ENCODE measurements at regions not wholly inside any gene's neighbourhood (a gene's known extent, or its start where the extent isn't known, plus 50 kb on each side); places are given as distances from the start of the nearest gene placed in this dataset. TPM values are rescaled to one million over a fixed set of nuclear protein-coding genes. Genes with fewer than 3 reads are reported as not detected.
"Not testable (repeated sequence)": the region's sequence is repeated elsewhere in the genome, so short reads cannot be mapped to it uniquely, and the experiment has no call there.

DNA sequence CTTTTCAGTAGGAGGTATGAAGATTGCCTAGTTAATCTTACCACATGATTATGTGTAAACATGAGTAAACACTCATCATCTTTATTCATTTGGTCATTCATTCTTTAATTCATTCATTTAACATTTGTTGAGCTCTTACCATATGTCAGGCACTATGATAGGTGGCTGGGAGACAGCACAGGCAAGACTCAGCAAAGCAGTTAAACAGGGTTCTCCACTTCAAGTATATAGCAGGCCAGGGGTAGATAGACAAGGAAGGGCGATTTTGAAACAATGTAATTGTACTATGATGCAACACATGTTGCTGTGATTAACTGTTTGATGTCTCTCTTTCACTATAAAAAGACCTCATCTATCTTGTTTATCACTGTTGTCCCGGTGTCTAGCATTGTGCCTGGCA is 84.3 kb upstream of the GPR101 start:
- DNase-seq (no peak), ATAC-seq (no peak)
- H3K4me1 ChIP-seq, result no peaks in the 10 kb centered on the region
- H3K4me3 ChIP-seq, result no peak overlapping the region
- H3K27ac ChIP-seq, result no peak overlapping the region
- no peaks in the 10 kb centered on the region for H3K36me3 ChIP-seq (replicated peaks in 1 of 2; ENCODE audit: insufficient read depth in 1 of 2, low read depth in 2 of 2)
- no peaks in the 10 kb centered on the region for H3K9me3 ChIP-seq
- 31 to 50% methylated on average over 2 of the region's 2 CpGs for WGBS, 2 donors
- TF ChIP-seq POLR2A (IDR thresholded peaks at IDR 0.05), result no peak
- TF ChIP-seq, protein P1, sequence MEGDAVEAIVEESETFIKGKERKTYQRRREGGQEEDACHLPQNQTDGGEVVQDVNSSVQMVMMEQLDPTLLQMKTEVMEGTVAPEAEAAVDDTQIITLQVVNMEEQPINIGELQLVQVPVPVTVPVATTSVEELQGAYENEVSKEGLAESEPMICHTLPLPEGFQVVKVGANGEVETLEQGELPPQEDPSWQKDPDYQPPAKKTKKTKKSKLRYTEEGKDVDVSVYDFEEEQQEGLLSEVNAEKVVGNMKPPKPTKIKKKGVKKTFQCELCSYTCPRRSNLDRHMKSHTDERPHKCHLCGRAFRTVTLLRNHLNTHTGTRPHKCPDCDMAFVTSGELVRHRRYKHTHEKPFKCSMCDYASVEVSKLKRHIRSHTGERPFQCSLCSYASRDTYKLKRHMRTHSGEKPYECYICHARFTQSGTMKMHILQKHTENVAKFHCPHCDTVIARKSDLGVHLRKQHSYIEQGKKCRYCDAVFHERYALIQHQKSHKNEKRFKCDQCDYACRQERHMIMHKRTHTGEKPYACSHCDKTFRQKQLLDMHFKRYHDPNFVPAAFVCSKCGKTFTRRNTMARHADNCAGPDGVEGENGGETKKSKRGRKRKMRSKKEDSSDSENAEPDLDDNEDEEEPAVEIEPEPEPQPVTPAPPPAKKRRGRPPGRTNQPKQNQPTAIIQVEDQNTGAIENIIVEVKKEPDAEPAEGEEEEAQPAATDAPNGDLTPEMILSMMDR (IDR thresholded peaks at IDR 0.05), result no peak
- intact Hi-C loops (cut with DNase I), result no loop called here
- no peaks in the 10 kb centered on the region for H3K27me3 ChIP-seq

DNA sequence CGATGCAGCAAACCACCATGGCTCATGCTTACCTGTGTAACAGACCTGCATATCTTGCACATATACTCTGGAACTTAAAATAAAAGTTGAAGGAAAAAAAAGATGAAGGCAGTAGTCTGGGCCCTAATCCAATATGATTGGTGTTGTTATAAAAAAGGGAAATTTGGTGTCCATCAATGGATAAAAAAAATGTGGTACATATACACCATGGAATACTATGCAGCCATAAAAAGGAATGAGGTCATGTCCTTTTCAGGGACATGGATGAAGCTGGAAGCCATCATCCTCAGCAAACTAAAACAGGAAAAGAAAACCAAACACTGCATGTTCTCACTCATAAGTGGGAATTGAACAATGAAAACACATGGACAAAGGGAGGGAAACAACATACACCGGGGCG is 74.1 kb upstream of the GPR101 start:
- H3K4me3 ChIP-seq; intact Hi-C loops (cut with DNase I); H3K4me1 ChIP-seq; H3K27ac ChIP-seq; H3K27me3 ChIP-seq; H3K9me3 ChIP-seq; H3K36me3 ChIP-seq (replicated peaks in 1 of 2; ENCODE audit: insufficient read depth in 1 of 2, low read depth in 2 of 2); DNase-seq; ATAC-seq: not testable (repeated sequence)
- WGBS, 2 donors, result 86 to 98% methylated on average over 3 of the region's 3 CpGs

DNA sequence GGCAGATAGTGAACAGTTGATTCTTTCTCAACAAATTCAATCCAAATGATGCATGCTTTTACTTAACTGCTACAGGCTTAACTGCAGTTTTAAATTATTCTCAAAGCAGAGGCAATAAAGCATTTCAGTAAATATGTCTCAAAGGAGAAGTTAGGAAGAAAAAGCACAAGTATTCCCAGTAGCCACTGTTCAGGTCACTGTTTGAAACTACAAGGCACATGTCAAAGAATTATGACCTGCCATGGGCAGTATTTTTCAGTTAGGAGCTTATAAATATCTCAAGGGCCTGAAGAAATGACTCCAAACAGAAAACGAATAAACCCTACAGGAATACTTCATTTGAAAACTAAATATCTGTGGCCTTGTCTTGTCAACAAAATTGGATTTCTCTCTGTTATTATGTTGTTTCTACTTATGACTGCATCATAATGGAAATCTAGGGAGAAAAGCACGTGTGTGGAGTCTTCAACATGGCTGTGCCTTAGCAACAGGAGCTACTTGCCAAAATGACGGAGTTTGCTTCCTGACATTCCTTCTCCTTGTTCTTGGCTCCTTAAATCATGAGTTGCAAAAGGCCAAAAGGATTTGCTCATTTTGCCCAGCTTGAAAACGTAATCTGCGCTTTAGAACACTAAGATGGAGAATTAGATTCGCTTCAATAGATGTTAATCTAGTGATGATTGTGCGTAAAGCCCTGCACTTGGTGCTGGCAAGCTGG is 67.6 kb upstream of the GPR101 start:
- Histone ChIP-seq H3K27me3 (no peaks in the 10 kb centered on the region), H3K36me3 (replicated peaks in 1 of 2; ENCODE audit: insufficient read depth in 1 of 2, low read depth in 2 of 2) (no peaks in the 10 kb centered on the region), H3K27ac (no peak overlapping the region), H3K4me1 (no peaks in the 10 kb centered on the region), H3K4me3 (no peak overlapping the region), H3K9me3 (no peaks in the 10 kb centered on the region)
- ATAC-seq (no peak), DNase-seq (no peak)
- whole genome bisulfite sequencing, 2 donors, result 67 to 68% methylated on average over 7 of the region's 7 CpGs
- intact Hi-C loops (cut with DNase I), result no loop called here
- TF ChIP-seq, protein P1 (IDR thresholded peaks at IDR 0.05), result no peak

Small RNA genes in the stretch of these regions (small RNA-seq; reads per million reads assigned to genes)
- not detected for gene AL355309.1
